ENCODE measurements at regions not wholly inside any gene's neighbourhood (a gene's known extent, or its start where the extent isn't known, plus 50 kb on each side); places are given as distances from the start of the nearest gene placed in this dataset.
"Not testable (repeated sequence)": the region's sequence is repeated elsewhere in the genome, so short reads cannot be mapped to it uniquely, and the experiment has no call there.

DNA sequence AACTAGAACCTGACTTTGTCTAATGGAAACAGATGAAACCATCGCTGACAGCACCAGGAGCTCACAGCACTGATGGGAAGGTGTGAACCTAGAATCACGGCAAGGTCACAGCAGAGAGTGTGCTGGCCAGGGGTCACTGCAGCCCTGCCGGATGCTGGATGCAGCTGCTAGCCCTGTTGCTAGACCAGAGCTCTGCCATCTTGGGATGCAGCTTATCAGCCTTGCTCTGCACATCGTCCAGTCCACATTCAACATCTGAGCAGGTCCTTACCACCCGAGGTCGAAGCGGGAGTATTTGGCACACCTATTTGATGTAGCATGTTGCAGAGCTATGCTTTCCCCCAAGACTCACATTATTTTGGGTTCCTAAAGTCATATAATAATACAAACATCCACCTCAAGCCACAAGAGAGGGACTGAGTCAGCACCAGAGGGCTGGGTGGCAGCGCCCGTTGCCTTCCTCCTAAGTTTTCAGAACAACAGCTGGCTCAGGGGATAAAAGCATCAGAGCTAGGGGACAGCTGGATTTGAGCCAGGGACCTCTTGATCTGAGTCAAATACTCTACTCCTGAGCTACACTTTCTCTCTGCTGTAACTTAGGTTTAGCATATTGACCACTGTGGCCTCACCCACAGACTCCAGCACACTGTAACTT lies 135.3 kb downstream of the ZNF467 start:
- H3K4me1 ChIP-seq (ENCODE audit: control insufficient read depth in 2 of 3, insufficient read depth in 2 of 3, low read depth in 1 of 3, low read length in 3 of 3) = no peaks in the 10 kb centered on the region
- TF ChIP-seq CTCF (IDR thresholded peaks at IDR 0.05; ENCODE audit: borderline replicate concordance, extremely low read depth, insufficient read depth) = no peak
- H3K27ac ChIP-seq (ENCODE audit: low read depth in 2 of 2, low read length in 2 of 2) = no peak overlapping the region
- no peak overlapping the region for H3K4me3 ChIP-seq (ENCODE audit: low read length in 3 of 3)
- FAIRE-seq (no peak), DNase-seq (no peak)
- H3K9me3 ChIP-seq (ENCODE audit: control insufficient read depth in 2 of 3, insufficient read depth in 1 of 3, low read length in 3 of 3) = no peaks in the 10 kb centered on the region
- H3K27me3 ChIP-seq (ENCODE audit: control insufficient read depth, insufficient read depth, low read length) = no peaks in the 10 kb centered on the region
- H3K36me3 ChIP-seq (ENCODE audit: control insufficient read depth in 2 of 3, insufficient read depth in 3 of 3, low read length in 3 of 3) = no peaks in the 10 kb centered on the region
- intact Hi-C loops (cut with DNase I) = no loop called here
- no peak overlapping the region for H3K9ac ChIP-seq (ENCODE audit: low read length in 3 of 3)

DNA sequence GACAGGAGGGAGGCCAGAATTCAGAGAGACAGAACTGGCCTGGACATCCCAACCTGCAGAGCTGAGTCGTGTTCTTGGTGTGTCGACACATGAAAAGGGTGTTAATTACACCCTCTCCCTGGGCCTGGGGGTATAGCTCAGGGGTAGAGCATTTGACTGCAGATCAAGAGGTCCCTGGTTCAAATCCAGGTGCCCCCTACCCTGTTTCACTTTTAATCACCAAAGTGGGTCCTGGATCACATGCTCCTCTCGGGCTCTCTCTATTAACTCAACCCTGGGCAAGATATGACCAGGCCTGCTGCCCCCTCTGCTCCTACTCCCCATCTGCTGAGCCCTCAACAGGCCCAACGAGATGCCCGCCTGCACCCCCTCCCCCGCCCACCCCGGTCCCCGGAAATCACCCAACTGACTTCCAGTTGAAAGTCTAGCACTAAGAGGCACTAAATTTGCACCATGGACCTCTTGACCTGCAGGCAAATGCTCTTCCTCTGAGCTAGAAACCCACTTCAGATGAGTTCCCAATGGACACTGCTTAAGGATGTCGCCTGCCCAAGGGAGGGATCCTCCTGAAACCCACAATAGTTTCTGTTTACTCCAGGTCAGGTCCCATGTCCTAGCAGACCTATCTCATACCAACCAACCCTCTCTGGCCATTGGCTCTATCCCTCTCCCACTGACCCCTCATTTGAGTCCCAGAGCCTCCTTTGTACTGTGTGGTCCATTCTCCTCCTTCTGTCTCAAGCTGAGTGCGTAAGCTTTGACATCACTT lies 137.6 kb downstream of the ZNF467 start:
- no peaks in the 10 kb centered on the region for H3K4me1 ChIP-seq (ENCODE audit: control insufficient read depth in 2 of 3, insufficient read depth in 2 of 3, low read depth in 1 of 3, low read length in 3 of 3)
- H3K36me3 ChIP-seq (ENCODE audit: control insufficient read depth in 2 of 3, insufficient read depth in 3 of 3, low read length in 3 of 3) = no peaks in the 10 kb centered on the region
- H3K27ac ChIP-seq (ENCODE audit: low read depth in 2 of 2, low read length in 2 of 2) = no peak overlapping the region
- FAIRE-seq = no peak
- no peaks in the 10 kb centered on the region for H3K9me3 ChIP-seq (ENCODE audit: control insufficient read depth in 2 of 3, insufficient read depth in 1 of 3, low read length in 3 of 3)
- DNase-seq = no peak
- no peaks in the 10 kb centered on the region for H3K27me3 ChIP-seq (ENCODE audit: control insufficient read depth, insufficient read depth, low read length)
- no peak overlapping the region for H3K9ac ChIP-seq (ENCODE audit: low read length in 3 of 3)
- TF ChIP-seq CTCF (IDR thresholded peaks at IDR 0.05; ENCODE audit: borderline replicate concordance, extremely low read depth, insufficient read depth) = no peak
- H3K4me3 ChIP-seq (ENCODE audit: low read length in 3 of 3) = no peak overlapping the region
- intact Hi-C loops (cut with DNase I) = no loop called here

- no peaks in the 10 kb centered on the region for H3K36me3 ChIP-seq (ENCODE audit: control insufficient read depth in 2 of 3, insufficient read depth in 3 of 3, low read length in 3 of 3)
- H3K27ac ChIP-seq (ENCODE audit: low read depth in 2 of 2, low read length in 2 of 2) = no peak overlapping the region
- no peaks in the 10 kb centered on the region for H3K4me1 ChIP-seq (ENCODE audit: control insufficient read depth in 2 of 3, insufficient read depth in 2 of 3, low read depth in 1 of 3, low read length in 3 of 3)
- no peak for TF ChIP-seq CTCF (IDR thresholded peaks at IDR 0.05; ENCODE audit: borderline replicate concordance, extremely low read depth, insufficient read depth)
- no peak overlapping the region for H3K4me3 ChIP-seq (ENCODE audit: low read length in 3 of 3)
- FAIRE-seq (no peak), DNase-seq (no peak)
- no peaks in the 10 kb centered on the region for H3K9me3 ChIP-seq (ENCODE audit: control insufficient read depth in 2 of 3, insufficient read depth in 1 of 3, low read length in 3 of 3)
- intact Hi-C loops (cut with DNase I) = no loop called here
- no peaks in the 10 kb centered on the region for H3K27me3 ChIP-seq (ENCODE audit: control insufficient read depth, insufficient read depth, low read length)
- H3K9ac ChIP-seq (ENCODE audit: low read length in 3 of 3) = no peak overlapping the region
Observed at GRCh38 chr7:149633976-149634945, 136.7 kb upstream of the ZNF746 start.

GRCh38 chr7:149628361-149629149 lies 130.9 kb upstream of the ZNF746 start:
- FAIRE-seq; H3K27me3 ChIP-seq (ENCODE audit: control insufficient read depth, insufficient read depth, low read length); DNase-seq; H3K27ac ChIP-seq (ENCODE audit: low read depth in 2 of 2, low read length in 2 of 2); H3K9ac ChIP-seq (ENCODE audit: low read length in 3 of 3); intact Hi-C loops (cut with DNase I); H3K4me1 ChIP-seq (ENCODE audit: control insufficient read depth in 2 of 3, insufficient read depth in 2 of 3, low read depth in 1 of 3, low read length in 3 of 3); H3K9me3 ChIP-seq (ENCODE audit: control insufficient read depth in 2 of 3, insufficient read depth in 1 of 3, low read length in 3 of 3); H3K4me3 ChIP-seq (ENCODE audit: low read length in 3 of 3); H3K36me3 ChIP-seq (ENCODE audit: control insufficient read depth in 2 of 3, insufficient read depth in 3 of 3, low read length in 3 of 3): not testable (repeated sequence)

All from kidney (tissue), 13 donors.